ENCODE measurements at regions not wholly inside any gene's neighbourhood (a gene's known extent, or its start where the extent isn't known, plus 50 kb on each side); places are given as distances from the start of the nearest gene placed in this dataset.

DNA sequence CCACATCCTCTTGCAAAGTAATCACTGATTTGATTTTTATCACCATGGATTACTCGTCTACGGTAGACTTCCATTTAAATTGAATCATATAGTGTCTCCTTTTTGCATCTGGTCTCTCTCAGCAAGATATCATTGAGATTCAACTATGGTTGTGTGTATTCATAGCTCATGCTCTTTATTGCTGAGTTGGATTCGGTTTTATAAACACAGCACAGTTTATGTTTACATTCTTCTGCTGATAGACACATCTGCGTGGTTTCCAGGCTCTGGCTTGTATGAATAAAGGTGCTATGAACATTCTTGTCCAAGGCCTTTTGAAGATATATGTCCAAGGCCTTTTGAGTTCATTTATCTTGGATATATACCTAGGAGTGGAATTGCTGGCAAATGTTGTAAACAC, 356.5 kb upstream of the CELF2 start:
- TF ChIP-seq, protein P1, sequence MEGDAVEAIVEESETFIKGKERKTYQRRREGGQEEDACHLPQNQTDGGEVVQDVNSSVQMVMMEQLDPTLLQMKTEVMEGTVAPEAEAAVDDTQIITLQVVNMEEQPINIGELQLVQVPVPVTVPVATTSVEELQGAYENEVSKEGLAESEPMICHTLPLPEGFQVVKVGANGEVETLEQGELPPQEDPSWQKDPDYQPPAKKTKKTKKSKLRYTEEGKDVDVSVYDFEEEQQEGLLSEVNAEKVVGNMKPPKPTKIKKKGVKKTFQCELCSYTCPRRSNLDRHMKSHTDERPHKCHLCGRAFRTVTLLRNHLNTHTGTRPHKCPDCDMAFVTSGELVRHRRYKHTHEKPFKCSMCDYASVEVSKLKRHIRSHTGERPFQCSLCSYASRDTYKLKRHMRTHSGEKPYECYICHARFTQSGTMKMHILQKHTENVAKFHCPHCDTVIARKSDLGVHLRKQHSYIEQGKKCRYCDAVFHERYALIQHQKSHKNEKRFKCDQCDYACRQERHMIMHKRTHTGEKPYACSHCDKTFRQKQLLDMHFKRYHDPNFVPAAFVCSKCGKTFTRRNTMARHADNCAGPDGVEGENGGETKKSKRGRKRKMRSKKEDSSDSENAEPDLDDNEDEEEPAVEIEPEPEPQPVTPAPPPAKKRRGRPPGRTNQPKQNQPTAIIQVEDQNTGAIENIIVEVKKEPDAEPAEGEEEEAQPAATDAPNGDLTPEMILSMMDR (conservative IDR thresholded peaks at IDR 0.05 in 1 of 2, IDR thresholded peaks at IDR 0.05 in 1 of 2; ENCODE audit: extremely low read depth in 1 of 2, insufficient read depth in 1 of 2, low read depth in 1 of 2, low read length in 2 of 2) = no peak
- TF ChIP-seq EZH2 (IDR thresholded peaks at IDR 0.05; ENCODE audit: borderline replicate concordance, low read length) = no peak

All from mammary epithelial cell (primary cell).